DMS 273 (cell line): ENCODE measurements at regions not wholly inside any gene's neighbourhood (a gene's known extent, or its start where the extent isn't known, plus 50 kb on each side); places are given as distances from the start of the nearest gene placed in this dataset.

Experiments
- DNase-seq: peaks from one replicate; lab custom pipeline; 2025; ENCODE audit not compliant: unreplicated experiment; lab: John Stamatoyannopoulos, UW

GRCh38 chr2:56099963-56100362 lies 83.8 kb upstream of the CCDC85A start:
- DNase-seq: no peak

- no peak for DNase-seq
These were observed 82.9 kb upstream of the CCDC85A start for GRCh38 chr2:56100791-56101312.

- DNase-seq: peak; percentile 3
These were observed 81.7 kb upstream of the CCDC85A start for GRCh38 chr2:56102098-56102497.

GRCh38 chr2:56102866-56103265 lies 80.9 kb upstream of the CCDC85A start:
- no peak for DNase-seq

GRCh38 chr2:56104962-56105361 lies 78.8 kb upstream of the CCDC85A start:
- no peak for DNase-seq

- DNase-seq: no peak
These were observed 76.1 kb upstream of the CCDC85A start for GRCh38 chr2:56107502-56108220.

GRCh38 chr2:56108806-56109205 lies 75.0 kb upstream of the CCDC85A start:
- DNase-seq: no peak

GRCh38 chr2:56109994-56110393 lies 73.8 kb upstream of the CCDC85A start:
- DNase-seq: no peak

GRCh38 chr2:56113382-56113975 lies 70.3 kb upstream of the CCDC85A start:
- no peak for DNase-seq

GRCh38 chr2:56117764-56118163 lies 66.0 kb upstream of the CCDC85A start:
- no peak for DNase-seq

- DNase-seq: peak; percentile 4
These were observed 65.3 kb upstream of the CCDC85A start for GRCh38 chr2:56118474-56118873.

GRCh38 chr2:56121995-56122394 lies 61.8 kb upstream of the CCDC85A start:
- DNase-seq: no peak

- no peak for DNase-seq
These were observed 60.3 kb upstream of the CCDC85A start for GRCh38 chr2:56123538-56123937.

GRCh38 chr2:56127010-56127409 lies 56.8 kb upstream of the CCDC85A start:
- DNase-seq: no peak

- DNase-seq: no peak
These were observed 56.2 kb upstream of the CCDC85A start for GRCh38 chr2:56127463-56128152.

- no peak for DNase-seq
These were observed 55.6 kb upstream of the CCDC85A start for GRCh38 chr2:56128235-56128634.

GRCh38 chr2:56130463-56131070 lies 53.2 kb upstream of the CCDC85A start:
- peak; percentile 59 for DNase-seq

- DNase-seq: peak; percentile 70
These were observed 51.7 kb upstream of the CCDC85A start for GRCh38 chr2:56132138-56132537.

- DNase-seq: peak; percentile 7
These were observed 50.3 kb upstream of the CCDC85A start for GRCh38 chr2:56133441-56133840.

GRCh38 chr2:56133931-56134629 lies 49.7 kb upstream of the CCDC85A start:
- no peak for DNase-seq
